Kidney (tissue), 13 donors: ENCODE measurements at regions not wholly inside any gene's neighbourhood (a gene's known extent, or its start where the extent isn't known, plus 50 kb on each side); places are given as distances from the start of the nearest gene placed in this dataset.

Experiments used
- DNase-seq, 5 donors: peaks; one replicate each; pipeline ENCODE4 v3.0.0-alpha.2; 2013 to 2020
- FAIRE-seq: peaks from 2 replicates; lab custom pipeline; 2012; peaks lifted over from hg19 to GRCh38; lab: Jason Lieb, UNC
- H3K27ac ChIP-seq, 2 donors: one replicate each; pipeline ENCODE4 v1.7.0; 2013; ENCODE audit warnings: low read depth in 2 of 2, low read length in 2 of 2, inconsistent platforms in 1 of 2
- H3K27me3 ChIP-seq: one replicate; pipeline ENCODE4 v1.7.1; 2013; ENCODE audit warnings: low read length, inconsistent platforms; ENCODE audit not compliant: control insufficient read depth, insufficient read depth
- H3K36me3 ChIP-seq, 3 donors: one replicate each; pipeline versions ENCODE4 v1.7.0 to v1.7.1; 2013; ENCODE audit warnings: low read length in 3 of 3, control low read depth in 1 of 3, inconsistent platforms in 1 of 3; ENCODE audit not compliant: insufficient read depth in 3 of 3, control insufficient read depth in 2 of 3
- H3K4me1 ChIP-seq, 3 donors: one replicate each; pipeline versions ENCODE4 v1.7.0 to v1.7.1; 2013; ENCODE audit warnings: low read length in 3 of 3, inconsistent platforms in 1 of 3, low read depth in 1 of 3; ENCODE audit not compliant: control insufficient read depth in 2 of 3, insufficient read depth in 2 of 3
- H3K4me3 ChIP-seq, 3 donors: one replicate each; pipeline versions ENCODE4 v1.7.0 to v1.8.1; 2013; ENCODE audit warnings: low read length in 3 of 3, control low read depth in 1 of 3, inconsistent platforms in 1 of 3
- H3K9ac ChIP-seq, 3 donors: one replicate each; pipeline versions ENCODE4 v1.7.0 to v1.7.1; 2013; ENCODE audit warnings: low read length in 3 of 3, control low read depth in 1 of 3, inconsistent platforms in 1 of 3
- H3K9me3 ChIP-seq, 3 donors: one replicate each; pipeline versions ENCODE4 v1.7.0 to v1.7.1; 2013; ENCODE audit warnings: low read length in 3 of 3, control low read depth in 1 of 3, inconsistent platforms in 1 of 3; ENCODE audit not compliant: control insufficient read depth in 2 of 3, insufficient read depth in 1 of 3
- intact Hi-C: fragments of 100-400 bp; cut with DNase I; formaldehyde crosslinking; loops from one replicate; pipeline ENCODE4 v1.11.1; 2022
- TF ChIP-seq, protein P1 (sequence below): IDR thresholded peaks from 3 replicates; pipeline ENCODE4 v1.5.1; 2012; ENCODE audit warnings: mild to moderate bottlenecking, moderate library complexity, borderline replicate concordance; ENCODE audit not compliant: insufficient read depth; ENCODE audit errors: extremely low read depth
- donor health status: control.
- donor health status: control.
- donor health status: control.
- donor health status: control.
- donor health status: control.
- donor health status: DM: yes; HTN: yes; CAD: no.
- donor health status: Normal renal cell carcinoma (clear cell type).

GRCh38 chr5:13529300-13529699, 415.2 kb downstream of the DNAH5 start:
- intact Hi-C loops: no loop called here

DNA sequence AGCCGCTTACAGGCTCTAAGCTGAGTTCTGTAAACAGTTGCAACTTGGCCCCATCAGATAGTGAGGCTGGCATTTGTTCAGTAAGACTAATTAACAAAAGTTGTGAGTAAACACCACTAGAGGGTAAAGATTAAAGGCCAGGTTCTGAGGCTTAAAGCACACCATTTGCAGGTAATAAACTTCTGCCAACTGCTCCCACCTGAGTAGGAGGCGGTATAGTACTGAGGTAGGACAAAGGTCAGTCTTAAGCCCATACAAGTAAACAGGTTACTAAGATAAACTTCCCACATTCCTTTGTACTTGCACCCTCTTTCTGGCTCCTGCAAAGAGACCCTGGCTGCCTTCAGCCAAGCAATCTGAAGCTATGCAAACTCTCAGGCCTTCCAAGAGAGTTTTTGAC, 419.6 kb downstream of the DNAH5 start:
- Histone ChIP-seq H3K9ac (no peak overlapping the region), H3K36me3 (no peaks in the 10 kb centered on the region), H3K9me3 (no peaks in the 10 kb centered on the region), H3K27me3 (no peaks in the 10 kb centered on the region), H3K27ac (no peak overlapping the region), H3K4me3 (no peak overlapping the region), H3K4me1 (no peaks in the 10 kb centered on the region)
- TF ChIP-seq, protein P1, sequence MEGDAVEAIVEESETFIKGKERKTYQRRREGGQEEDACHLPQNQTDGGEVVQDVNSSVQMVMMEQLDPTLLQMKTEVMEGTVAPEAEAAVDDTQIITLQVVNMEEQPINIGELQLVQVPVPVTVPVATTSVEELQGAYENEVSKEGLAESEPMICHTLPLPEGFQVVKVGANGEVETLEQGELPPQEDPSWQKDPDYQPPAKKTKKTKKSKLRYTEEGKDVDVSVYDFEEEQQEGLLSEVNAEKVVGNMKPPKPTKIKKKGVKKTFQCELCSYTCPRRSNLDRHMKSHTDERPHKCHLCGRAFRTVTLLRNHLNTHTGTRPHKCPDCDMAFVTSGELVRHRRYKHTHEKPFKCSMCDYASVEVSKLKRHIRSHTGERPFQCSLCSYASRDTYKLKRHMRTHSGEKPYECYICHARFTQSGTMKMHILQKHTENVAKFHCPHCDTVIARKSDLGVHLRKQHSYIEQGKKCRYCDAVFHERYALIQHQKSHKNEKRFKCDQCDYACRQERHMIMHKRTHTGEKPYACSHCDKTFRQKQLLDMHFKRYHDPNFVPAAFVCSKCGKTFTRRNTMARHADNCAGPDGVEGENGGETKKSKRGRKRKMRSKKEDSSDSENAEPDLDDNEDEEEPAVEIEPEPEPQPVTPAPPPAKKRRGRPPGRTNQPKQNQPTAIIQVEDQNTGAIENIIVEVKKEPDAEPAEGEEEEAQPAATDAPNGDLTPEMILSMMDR: no peak
- FAIRE-seq (no peak), DNase-seq (no peak)
- intact Hi-C loops: no loop called here

More at GRCh38 chr5:13529300-13529699, 415.2 kb downstream of the DNAH5 start:
- no peaks in the 10 kb centered on the region for H3K4me1 ChIP-seq
- no peak overlapping the region for H3K4me3 ChIP-seq
- no peaks in the 10 kb centered on the region for H3K36me3 ChIP-seq
- no peak for DNase-seq
- H3K9me3 ChIP-seq: no peaks in the 10 kb centered on the region
- TF ChIP-seq, protein P1: no peak
- H3K9ac ChIP-seq: no peak overlapping the region
- FAIRE-seq: no peak
- no peak overlapping the region for H3K27ac ChIP-seq
- H3K27me3 ChIP-seq: no peaks in the 10 kb centered on the region

DNA sequence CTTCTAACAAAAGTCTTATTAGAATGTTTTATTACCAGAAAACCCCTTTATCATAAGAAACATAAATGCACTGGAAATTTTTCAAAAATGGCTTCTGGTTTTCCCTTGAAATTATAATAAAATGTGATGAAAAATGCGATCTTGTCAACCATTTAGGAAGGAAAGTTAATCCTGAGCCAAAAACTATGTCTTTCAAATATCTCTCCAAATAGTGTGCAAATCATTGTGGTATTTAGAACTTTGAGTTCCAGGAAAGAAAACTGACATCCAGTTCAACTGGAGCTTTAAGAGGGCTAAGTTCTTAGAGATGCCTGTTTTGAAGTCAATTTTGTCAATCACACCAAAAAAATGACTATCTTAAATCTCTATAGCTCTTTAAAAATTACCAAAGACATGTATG, 425.4 kb downstream of the DNAH5 start:
- Histone ChIP-seq H3K4me1 (no peaks in the 10 kb centered on the region), H3K4me3 (no peak overlapping the region), H3K27ac (no peak overlapping the region), H3K9ac (no peak overlapping the region), H3K9me3 (no peaks in the 10 kb centered on the region), H3K36me3 (no peaks in the 10 kb centered on the region), H3K27me3 (no peaks in the 10 kb centered on the region)
- intact Hi-C loops: no loop called here
- TF ChIP-seq, protein P1: no peak
- FAIRE-seq (no peak), DNase-seq (no peak)

DNA sequence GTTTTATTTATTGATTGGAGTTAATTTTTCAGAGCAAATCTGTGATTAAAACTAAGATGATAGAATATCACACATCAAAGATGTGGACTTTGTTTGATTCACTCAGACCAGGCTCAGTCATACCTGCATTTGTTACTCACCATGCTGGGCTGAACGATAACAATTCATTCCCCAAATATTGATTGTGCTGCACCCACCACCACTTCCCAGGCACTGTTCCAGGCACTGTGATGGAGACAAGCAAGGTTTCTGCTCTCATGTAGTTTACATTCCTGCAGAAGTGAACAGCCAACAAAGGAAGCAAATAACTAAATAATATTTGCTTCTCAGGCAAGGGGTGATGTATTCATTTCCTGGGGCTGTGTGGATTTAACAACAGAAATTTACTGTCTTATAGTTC, 428.3 kb downstream of the DNAH5 start:
- DNase-seq: no peak
- no peak overlapping the region for H3K9ac ChIP-seq
- TF ChIP-seq, protein P1: no peak
- FAIRE-seq: no peak
- no peak overlapping the region for H3K27ac ChIP-seq
- H3K4me3 ChIP-seq: no peak overlapping the region
- no peaks in the 10 kb centered on the region for H3K9me3 ChIP-seq
- no peaks in the 10 kb centered on the region for H3K27me3 ChIP-seq
- no peaks in the 10 kb centered on the region for H3K36me3 ChIP-seq
- intact Hi-C loops: no loop called here
- no peaks in the 10 kb centered on the region for H3K4me1 ChIP-seq
